A204.1 (cell line): ENCODE measurements at regions not wholly inside any gene's neighbourhood (a gene's known extent, or its start where the extent isn't known, plus 50 kb on each side); places are given as distances from the start of the nearest gene placed in this dataset.
"Not testable (repeated sequence)": the region's sequence is repeated elsewhere in the genome, so short reads cannot be mapped to it uniquely, and the experiment has no call there.

Source experiments
- FAIRE-seq: peaks from 2 replicates; lab custom pipeline; 2012; peaks lifted over from hg19 to GRCh38; lab: Jason Lieb, UNC

- FAIRE-seq: no peak
Observed at GRCh38 chr9:29006628-29007027, 1433.3 kb upstream of the C9orf72 start.

- FAIRE-seq: no peak
Observed at GRCh38 chr9:29012911-29013310, 1439.6 kb upstream of the C9orf72 start.

DNA sequence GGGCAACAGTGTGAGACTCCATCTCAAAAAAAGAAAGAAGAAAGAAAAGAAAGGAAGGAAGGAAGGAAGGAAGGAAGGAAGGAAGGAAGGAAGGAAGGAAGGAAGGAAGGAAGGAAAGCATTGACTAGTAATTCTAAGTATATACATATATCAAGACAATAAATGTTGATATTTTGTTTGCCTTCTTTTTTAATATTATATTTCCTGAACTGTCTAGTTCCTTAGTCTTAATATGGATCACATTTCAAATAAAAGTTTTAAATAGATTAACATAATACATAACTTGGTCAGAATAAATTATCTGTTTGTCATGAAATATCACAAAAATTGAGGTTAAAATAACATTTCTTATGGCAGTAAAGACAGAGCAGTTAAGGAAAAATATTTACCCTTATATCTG lies 1448.4 kb upstream of the C9orf72 start:
- no peak for FAIRE-seq

- FAIRE-seq: no peak
Observed at GRCh38 chr9:29038332-29038731, 1465.1 kb upstream of the C9orf72 start.

GRCh38 chr9:29039258-29039657 lies 1466.0 kb upstream of the C9orf72 start:
- FAIRE-seq: no peak

DNA sequence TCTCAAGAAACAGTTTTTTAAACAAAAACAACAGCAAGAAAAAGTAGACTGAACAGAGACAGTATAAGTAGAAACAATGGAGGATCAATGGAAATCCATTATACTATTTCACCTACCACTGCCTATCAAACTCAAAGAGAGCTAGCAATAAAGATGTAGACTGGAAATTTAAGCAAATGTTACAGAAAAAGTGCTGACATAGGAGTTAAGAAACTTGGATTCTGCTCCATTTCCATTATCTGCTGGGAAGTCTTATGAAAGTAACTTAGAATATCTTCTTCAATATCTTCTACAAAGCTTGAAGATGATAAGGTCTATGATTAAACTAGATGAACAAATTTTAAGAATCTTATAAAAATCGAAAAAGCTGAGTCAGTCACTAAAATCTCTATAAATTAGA lies 1469.8 kb upstream of the C9orf72 start:
- FAIRE-seq: no peak

- no peak for FAIRE-seq
Observed at GRCh38 chr9:29044959-29045358, 1471.7 kb upstream of the C9orf72 start.

- FAIRE-seq: no peak
Observed at GRCh38 chr9:29060041-29060440, 1486.8 kb upstream of the C9orf72 start.

GRCh38 chr9:29062446-29062845 lies 1489.2 kb upstream of the C9orf72 start:
- FAIRE-seq: no peak

GRCh38 chr9:29063031-29063430 lies 1489.8 kb upstream of the C9orf72 start:
- FAIRE-seq: no peak

- FAIRE-seq: no peak
Observed at GRCh38 chr9:29066141-29066640, 1492.9 kb upstream of the C9orf72 start.

- FAIRE-seq: no peak
Observed at GRCh38 chr9:29068461-29068860, 1495.2 kb upstream of the C9orf72 start.

- FAIRE-seq: no peak
Observed at GRCh38 chr9:29069376-29069775, 1496.1 kb upstream of the C9orf72 start.

DNA sequence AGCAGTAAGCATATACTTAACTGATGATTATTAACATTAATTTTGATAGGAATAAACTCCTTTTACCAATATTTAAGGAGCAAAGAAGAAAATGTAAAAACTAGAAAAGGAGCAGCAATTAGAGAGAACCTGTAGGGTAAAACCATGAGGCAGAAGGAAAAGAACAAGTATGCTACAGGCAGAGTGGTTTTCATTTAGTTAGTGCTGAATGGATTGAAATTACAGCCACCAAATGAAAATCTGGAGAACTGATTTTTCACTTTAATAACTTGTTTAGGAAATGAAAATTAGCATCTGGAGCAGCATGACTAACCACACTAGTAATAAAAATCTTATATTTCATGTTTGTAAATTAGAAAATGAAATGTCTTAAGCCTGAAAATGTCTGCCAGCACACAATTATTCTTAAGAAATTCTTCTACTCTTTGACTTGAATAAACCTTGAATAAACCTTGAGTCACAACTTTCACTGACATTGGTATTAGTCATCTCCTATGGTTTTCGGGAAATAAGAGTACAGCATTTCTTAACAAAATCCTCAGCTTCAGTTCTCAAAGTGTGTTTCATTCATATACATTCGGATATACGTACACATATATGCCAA lies 1504.9 kb upstream of the C9orf72 start:
- no peak for FAIRE-seq

DNA sequence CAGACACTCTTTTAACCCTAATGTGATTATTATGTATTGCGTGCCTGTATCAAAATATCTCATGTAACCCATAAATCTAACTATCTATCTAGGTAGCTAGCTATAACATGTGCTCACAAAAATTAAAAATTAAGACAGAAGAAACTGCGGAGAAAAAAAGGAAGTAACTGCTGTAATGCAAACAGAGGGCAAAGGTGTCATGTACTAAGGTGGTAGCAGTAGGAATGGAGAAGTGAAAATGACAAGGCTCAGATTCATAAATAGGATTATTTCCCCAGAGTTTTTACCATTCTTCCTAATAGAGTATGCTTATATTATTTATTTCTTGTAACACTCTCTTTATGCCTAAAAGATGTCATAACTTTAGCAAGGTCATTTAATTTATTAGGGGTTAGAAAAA lies 1527.5 kb upstream of the C9orf72 start:
- FAIRE-seq: no peak

GRCh38 chr9:29104166-29104565 lies 1530.9 kb upstream of the C9orf72 start:
- FAIRE-seq: not testable (repeated sequence)

DNA sequence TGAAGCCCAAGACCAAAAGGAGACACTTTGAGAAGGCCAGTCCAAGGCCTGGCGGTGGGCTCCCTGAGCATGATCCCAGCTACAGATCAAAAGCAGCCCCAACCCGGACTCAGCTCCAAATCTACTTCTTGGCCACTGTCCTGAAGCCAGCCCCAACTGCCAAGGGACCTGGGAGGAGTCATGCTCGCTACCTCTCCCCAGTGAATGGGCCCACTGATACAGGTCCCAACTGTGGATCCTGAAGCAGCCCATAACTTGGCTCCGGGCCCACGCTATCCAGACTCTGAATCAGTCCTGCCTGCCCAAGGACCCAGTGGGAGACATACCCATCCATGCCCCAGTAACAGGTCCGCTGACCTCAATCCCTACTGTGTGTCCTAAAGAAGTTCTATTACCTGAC lies 1545.3 kb upstream of the C9orf72 start:
- no peak for FAIRE-seq

- FAIRE-seq: no peak
Observed at GRCh38 chr9:29126783-29127182, 1553.5 kb upstream of the C9orf72 start.

DNA sequence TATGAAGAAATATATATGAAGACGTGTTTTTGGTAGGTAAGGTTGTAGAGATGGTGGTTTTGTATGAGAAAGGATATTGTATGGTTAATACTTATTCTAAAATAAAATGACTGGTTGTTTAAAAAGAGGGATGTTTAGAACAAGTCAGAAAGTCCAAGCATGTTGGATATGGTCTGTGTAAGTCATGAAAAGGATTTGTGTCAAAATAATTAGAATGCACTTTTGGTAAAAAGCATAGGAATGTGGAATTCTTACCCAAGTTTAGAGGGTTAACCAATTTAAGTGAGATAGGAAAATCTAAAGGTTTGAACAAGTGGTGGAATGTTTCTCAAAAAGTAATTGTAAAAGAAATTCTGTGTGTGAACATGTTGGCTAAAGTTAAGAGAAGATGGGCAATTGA lies 1556.5 kb upstream of the C9orf72 start:
- FAIRE-seq: no peak

- FAIRE-seq: no peak
Observed at GRCh38 chr9:29144476-29144875, 1571.2 kb upstream of the C9orf72 start.

- FAIRE-seq: no peak
Observed at GRCh38 chr9:29150606-29151005, 1577.3 kb upstream of the C9orf72 start.

- no peak for FAIRE-seq
Observed at GRCh38 chr9:29160763-29161353, 1587.6 kb upstream of the C9orf72 start.

- FAIRE-seq: no peak
Observed at GRCh38 chr9:29174136-29174535, 1600.9 kb upstream of the C9orf72 start.

DNA sequence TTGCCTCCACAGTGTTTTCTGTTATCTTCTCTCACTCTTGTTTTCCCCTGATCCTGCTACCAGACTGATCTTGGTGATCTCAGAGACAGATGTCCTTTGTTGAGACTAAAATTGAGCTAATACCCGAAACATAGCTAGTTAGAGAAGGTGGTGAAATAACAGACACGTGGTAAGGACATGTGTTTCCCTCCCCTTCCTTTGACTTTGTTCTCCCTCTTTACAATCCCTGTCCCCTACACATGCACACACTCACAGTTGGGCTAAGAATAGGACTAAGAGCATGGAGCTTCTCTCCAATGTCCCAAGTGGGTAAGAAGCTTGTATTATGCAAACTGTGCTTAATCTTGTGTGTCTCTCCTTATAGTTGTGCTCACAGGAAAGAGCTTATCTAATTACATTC lies 1603.0 kb upstream of the C9orf72 start:
- no peak for FAIRE-seq
